ENCODE measurements at regions not wholly inside any gene's neighbourhood (a gene's known extent, or its start where the extent isn't known, plus 50 kb on each side); places are given as distances from the start of the nearest gene placed in this dataset.
"Not testable (repeated sequence)": the region's sequence is repeated elsewhere in the genome, so short reads cannot be mapped to it uniquely, and the experiment has no call there.

GRCh38 chr2:185668710-185669109 is 69.9 kb upstream of the FSIP2 start:
- TF ChIP-seq CTCF (IDR thresholded peaks at IDR 0.05) = no peak
- TF ChIP-seq ZFX (IDR thresholded peaks at IDR 0.05; ENCODE audit: borderline replicate concordance) = no peak
- H3K27ac ChIP-seq = no peak overlapping the region

GRCh38 chr2:185674232-185674631 is 64.4 kb upstream of the FSIP2 start:
- TF ChIP-seq ZFX (IDR thresholded peaks at IDR 0.05; ENCODE audit: borderline replicate concordance) (no peak), CTCF (IDR thresholded peaks at IDR 0.05) (no peak)

GRCh38 chr2:185676316-185676715 is 62.3 kb upstream of the FSIP2 start:
- no peak for TF ChIP-seq CTCF (IDR thresholded peaks at IDR 0.05)
- TF ChIP-seq ZFX (IDR thresholded peaks at IDR 0.05; ENCODE audit: borderline replicate concordance) = no peak
- H3K27ac ChIP-seq = no peak overlapping the region

More at GRCh38 chr2:185674232-185674631, 64.4 kb upstream of the FSIP2 start:
- no peak overlapping the region for H3K27ac ChIP-seq

GRCh38 chr2:185687001-185687400 is 51.6 kb upstream of the FSIP2 start:
- not testable (repeated sequence) for H3K27ac ChIP-seq

GRCh38 chr2:185687967-185688366 is 50.6 kb upstream of the FSIP2 start:
- H3K27ac ChIP-seq = no peak overlapping the region
- TF ChIP-seq ZFX (IDR thresholded peaks at IDR 0.05; ENCODE audit: borderline replicate concordance) (no peak), CTCF (IDR thresholded peaks at IDR 0.05) (no peak)

Data from 22Rv1 (cell line).